ENCODE measurements at regions not wholly inside any gene's neighbourhood (a gene's known extent, or its start where the extent isn't known, plus 50 kb on each side); places are given as distances from the start of the nearest gene placed in this dataset.

DNA sequence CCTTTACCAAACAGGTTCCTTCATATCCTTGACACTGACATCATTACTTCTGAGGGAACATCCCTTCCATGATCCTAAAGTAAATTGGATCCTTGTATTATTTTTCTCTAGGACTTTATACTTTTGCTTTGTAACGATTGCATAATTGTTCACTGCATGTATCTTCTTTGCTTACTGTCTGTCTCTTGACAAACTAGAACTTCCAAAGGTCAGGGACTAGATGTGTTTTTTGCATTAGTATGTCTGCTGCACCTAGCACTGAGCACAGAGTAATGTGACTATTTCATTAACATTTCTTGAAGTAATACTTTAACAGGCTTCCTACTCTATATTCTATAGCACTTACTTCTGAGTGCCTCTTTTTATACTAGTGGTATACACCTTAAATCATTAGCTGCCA, 976.6 kb upstream of the SORCS1 start:
- Histone ChIP-seq H3K79me2 (ENCODE audit: insufficient read depth, low read depth) (no peaks in the 10 kb centered on the region), H3K4me1 (ENCODE audit: low read depth, poor library complexity, severe bottlenecking) (no peaks in the 10 kb centered on the region), H2AFZ (ENCODE audit: low read depth) (no peak overlapping the region), H3K36me3 (ENCODE audit: insufficient read depth) (no peaks in the 10 kb centered on the region), H3K4me3 (IDR thresholded peaks at IDR 0.05; ENCODE audit: insufficient read depth, low read depth, low read length) (no peak overlapping the region), H3K27me3 (ENCODE audit: insufficient read depth, low read depth) (no peaks in the 10 kb centered on the region), H4K20me1 (ENCODE audit: insufficient read depth) (no peaks in the 10 kb centered on the region), H3K9ac (no peak overlapping the region), H3K4me2 (no peak overlapping the region), H3K27ac (no peak overlapping the region)
- no peak for TF ChIP-seq CTCF (conservative IDR thresholded peaks at IDR 0.05; ENCODE audit: low read depth, low read length)

DNA sequence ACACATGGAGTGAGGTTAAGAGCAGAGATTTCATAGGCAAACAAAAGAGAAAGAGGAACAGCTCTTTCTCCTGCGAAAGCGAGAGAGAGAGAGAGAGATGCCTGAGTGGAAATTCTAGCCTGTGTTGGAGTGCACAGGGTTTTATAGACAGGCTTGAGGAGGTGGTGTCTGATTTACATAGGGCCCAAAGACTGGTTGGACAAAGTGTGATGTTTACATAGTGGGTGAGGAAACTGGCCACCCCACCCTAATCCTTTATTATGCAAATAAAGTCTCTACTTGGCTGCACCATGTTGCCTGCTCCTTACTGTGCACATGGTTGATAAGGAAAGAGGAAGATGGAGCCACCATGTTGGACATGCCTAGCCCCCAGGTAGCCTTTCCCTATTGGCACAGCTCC, 967.8 kb upstream of the SORCS1 start:
- no peak for TF ChIP-seq CTCF (conservative IDR thresholded peaks at IDR 0.05; ENCODE audit: low read depth, low read length)
- no peaks in the 10 kb centered on the region for H3K27me3 ChIP-seq (ENCODE audit: insufficient read depth, low read depth)
- H3K9ac ChIP-seq, result no peak overlapping the region
- H3K27ac ChIP-seq, result no peak overlapping the region
- no peaks in the 10 kb centered on the region for H4K20me1 ChIP-seq (ENCODE audit: insufficient read depth)
- H3K4me2 ChIP-seq, result no peak overlapping the region
- H3K4me1 ChIP-seq (ENCODE audit: low read depth, poor library complexity, severe bottlenecking), result no peaks in the 10 kb centered on the region
- H3K4me3 ChIP-seq (IDR thresholded peaks at IDR 0.05; ENCODE audit: insufficient read depth, low read depth, low read length), result no peak overlapping the region
- H2AFZ ChIP-seq (ENCODE audit: low read depth), result no peak overlapping the region
- H3K36me3 ChIP-seq (ENCODE audit: insufficient read depth), result no peaks in the 10 kb centered on the region
- H3K79me2 ChIP-seq (ENCODE audit: insufficient read depth, low read depth), result no peaks in the 10 kb centered on the region

DNA sequence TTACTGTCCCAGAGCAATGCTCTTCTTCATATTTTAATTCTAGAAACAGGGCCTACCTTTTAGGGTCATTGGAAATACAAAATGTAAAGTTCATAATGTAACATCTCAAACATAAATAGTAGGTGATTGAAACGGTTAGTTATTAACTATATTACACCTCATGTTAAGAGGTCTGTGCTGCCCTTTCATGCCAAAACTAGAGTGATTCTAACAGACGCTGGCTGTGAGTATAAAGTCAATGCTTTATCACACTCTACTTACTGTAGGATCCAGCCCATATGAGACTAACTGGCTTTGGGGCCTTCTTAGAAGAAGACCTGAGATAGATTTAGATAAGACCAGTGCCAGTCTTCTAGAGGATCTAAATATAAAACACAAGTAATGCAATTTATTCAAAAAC, 966.1 kb upstream of the SORCS1 start:
- Histone ChIP-seq H3K4me1 (ENCODE audit: low read depth, poor library complexity, severe bottlenecking) (no peaks in the 10 kb centered on the region), H3K79me2 (ENCODE audit: insufficient read depth, low read depth) (no peaks in the 10 kb centered on the region), H3K4me2 (no peak overlapping the region), H4K20me1 (ENCODE audit: insufficient read depth) (no peaks in the 10 kb centered on the region), H3K27me3 (ENCODE audit: insufficient read depth, low read depth) (no peaks in the 10 kb centered on the region), H2AFZ (ENCODE audit: low read depth) (no peak overlapping the region), H3K36me3 (ENCODE audit: insufficient read depth) (no peaks in the 10 kb centered on the region), H3K27ac (no peak overlapping the region), H3K4me3 (IDR thresholded peaks at IDR 0.05; ENCODE audit: insufficient read depth, low read depth, low read length) (no peak overlapping the region), H3K9ac (no peak overlapping the region)
- TF ChIP-seq CTCF (conservative IDR thresholded peaks at IDR 0.05; ENCODE audit: low read depth, low read length), result no peak

- Histone ChIP-seq H3K27ac (no peak overlapping the region), H4K20me1 (ENCODE audit: insufficient read depth) (no peaks in the 10 kb centered on the region), H3K9ac (no peak overlapping the region), H2AFZ (ENCODE audit: low read depth) (no peak overlapping the region), H3K4me2 (no peak overlapping the region), H3K36me3 (ENCODE audit: insufficient read depth) (no peaks in the 10 kb centered on the region), H3K4me1 (ENCODE audit: low read depth, poor library complexity, severe bottlenecking) (no peaks in the 10 kb centered on the region), H3K79me2 (ENCODE audit: insufficient read depth, low read depth) (no peaks in the 10 kb centered on the region), H3K27me3 (ENCODE audit: insufficient read depth, low read depth) (no peaks in the 10 kb centered on the region), H3K4me3 (IDR thresholded peaks at IDR 0.05; ENCODE audit: insufficient read depth, low read depth, low read length) (no peak overlapping the region)
- TF ChIP-seq CTCF (conservative IDR thresholded peaks at IDR 0.05; ENCODE audit: low read depth, low read length), result no peak; the same call in 1 of the 2 replicates
Measured at GRCh38 chr10:108112218-108112617, 947.7 kb upstream of the SORCS1 start.

Data from KMS-11 (cell line).